HG03064 (cell line): ENCODE measurements at regions not wholly inside any gene's neighbourhood (a gene's known extent, or its start where the extent isn't known, plus 50 kb on each side); places are given as distances from the start of the nearest gene placed in this dataset.

Experiments
- ATAC-seq: cut with Tn5 transposase; IDR thresholded peaks from one replicate; pipeline ENCODE4 v1.9.1; 2021; ENCODE audit warnings: low read depth; ENCODE audit not compliant: unreplicated experiment

GRCh38 chr12:65517656-65518210 is 239.2 kb downstream of the MSRB3 start:
- ATAC-seq: no peak

- ATAC-seq: no peak
Observed at GRCh38 chr12:65518771-65519170, 240.3 kb downstream of the MSRB3 start.

GRCh38 chr12:65520658-65521057 is 242.2 kb downstream of the MSRB3 start:
- no peak for ATAC-seq

- ATAC-seq: no peak
Observed at GRCh38 chr12:65522956-65523860, 244.7 kb downstream of the MSRB3 start.

- no peak for ATAC-seq
Observed at GRCh38 chr12:65524666-65525065, 246.2 kb downstream of the MSRB3 start.

GRCh38 chr12:65525491-65526141 is 247.1 kb downstream of the MSRB3 start:
- ATAC-seq: no peak

GRCh38 chr12:65526311-65526710 is 247.8 kb downstream of the MSRB3 start:
- no peak for ATAC-seq

GRCh38 chr12:65528127-65528526 is 249.6 kb downstream of the MSRB3 start:
- ATAC-seq: no peak

- no peak for ATAC-seq
Observed at GRCh38 chr12:65529106-65529505, 250.6 kb downstream of the MSRB3 start.

- no peak for ATAC-seq
Observed at GRCh38 chr12:65529771-65530435, 251.4 kb downstream of the MSRB3 start.

GRCh38 chr12:65532162-65532561 is 253.7 kb downstream of the MSRB3 start:
- ATAC-seq: no peak

- ATAC-seq: no peak
Observed at GRCh38 chr12:65532764-65533163, 254.3 kb downstream of the MSRB3 start.

- no peak for ATAC-seq
Observed at GRCh38 chr12:65533177-65533883, 254.8 kb downstream of the MSRB3 start.

- no peak for ATAC-seq
Observed at GRCh38 chr12:65534238-65534841, 255.9 kb downstream of the MSRB3 start.

GRCh38 chr12:65535946-65536345 is 257.5 kb downstream of the MSRB3 start:
- no peak for ATAC-seq

GRCh38 chr12:65536351-65536750 is 257.9 kb downstream of the MSRB3 start:
- ATAC-seq: no peak

GRCh38 chr12:65536876-65537681 is 258.6 kb downstream of the MSRB3 start:
- ATAC-seq: no peak

GRCh38 chr12:65537978-65538377 is 259.5 kb downstream of the MSRB3 start:
- ATAC-seq: no peak

GRCh38 chr12:65539023-65539422 is 260.5 kb downstream of the MSRB3 start:
- ATAC-seq: no peak
